Ascending aorta (tissue), 2 donors: ENCODE measurements at regions not wholly inside any gene's neighbourhood (a gene's known extent, or its start where the extent isn't known, plus 50 kb on each side); places are given as distances from the start of the nearest gene placed in this dataset.

Experiments used
- DNase-seq, 2 donors: peaks; one replicate each; pipeline ENCODE4 v3.0.0-alpha.2; 2019; ENCODE audit warnings: low spot score in 2 of 2
- H3K27ac ChIP-seq, 2 donors: fragments of 200-600 bp; sonication (generic); one replicate each; pipeline ENCODE4 v1.5.1; 2016 to 2017; ENCODE audit warnings: mild to moderate bottlenecking in 1 of 2
- H3K27me3 ChIP-seq: fragments of 200-600 bp; sonication (generic); one replicate; pipeline ENCODE4 v1.5.1; 2017
- H3K36me3 ChIP-seq, 2 donors: fragments of 200-600 bp; sonication (generic); one replicate each; pipeline ENCODE4 v1.5.1; 2016
- H3K4me1 ChIP-seq, 2 donors: fragments of 200-600 bp; sonication (generic); one replicate each; pipeline ENCODE4 v1.5.1; 2016 to 2017; ENCODE audit warnings: mild to moderate bottlenecking in 1 of 2
- H3K4me3 ChIP-seq, 2 donors: fragments of 200-600 bp; sonication (generic); one replicate each; pipeline ENCODE4 v1.5.1; 2016 to 2017; ENCODE audit warnings: mild to moderate bottlenecking in 1 of 2
- H3K9me3 ChIP-seq, 2 donors: fragments of 200-600 bp; sonication (generic); one replicate each; pipeline ENCODE4 v1.5.1; 2016
- intact Hi-C: fragments of 100-400 bp; cut with DNase I; formaldehyde crosslinking; loops from one replicate; pipeline ENCODE4 v1.15.1; 2023
- TF ChIP-seq, protein P1 (sequence below), 3 experiments: fragments of 200-600 bp in 2 of 3; fragments of 450-650 bp in 1 of 3; sonication (generic) in 2 of 3; IDR thresholded peaks; one replicate each; pipeline ENCODE4 v1.5.1; 2016 to 2019; ENCODE audit warnings: antibody characterized with exemption in 3 of 3, mild to moderate bottlenecking in 1 of 3, moderate library complexity in 1 of 3

DNA sequence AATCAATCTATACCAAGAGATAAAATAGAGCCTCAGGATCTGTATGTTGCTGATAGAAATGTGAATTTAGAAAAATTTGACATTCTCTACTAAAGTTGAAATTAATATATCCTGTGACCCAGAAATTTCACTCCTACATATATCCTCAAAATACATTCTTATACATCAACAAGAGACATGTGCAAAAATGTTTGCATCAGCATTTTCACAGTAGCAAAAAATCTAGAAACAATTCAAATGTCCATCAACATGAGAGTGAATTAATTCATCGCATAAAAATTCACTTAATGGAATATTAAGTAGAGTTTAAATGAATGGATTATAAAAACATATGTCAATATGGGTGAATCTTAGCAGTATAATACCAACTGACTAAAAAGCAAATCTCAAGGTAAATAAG lies 80.8 kb downstream of the GPR65 start:
- intact Hi-C loops: no loop called here
- Histone ChIP-seq H3K36me3 (no peaks in the 10 kb centered on the region), H3K27ac (no peak overlapping the region), H3K4me3 (no peak overlapping the region), H3K27me3 (no peaks in the 10 kb centered on the region), H3K9me3 (no peaks in the 10 kb centered on the region), H3K4me1 (no peaks in the 10 kb centered on the region)
- TF ChIP-seq, protein P1, sequence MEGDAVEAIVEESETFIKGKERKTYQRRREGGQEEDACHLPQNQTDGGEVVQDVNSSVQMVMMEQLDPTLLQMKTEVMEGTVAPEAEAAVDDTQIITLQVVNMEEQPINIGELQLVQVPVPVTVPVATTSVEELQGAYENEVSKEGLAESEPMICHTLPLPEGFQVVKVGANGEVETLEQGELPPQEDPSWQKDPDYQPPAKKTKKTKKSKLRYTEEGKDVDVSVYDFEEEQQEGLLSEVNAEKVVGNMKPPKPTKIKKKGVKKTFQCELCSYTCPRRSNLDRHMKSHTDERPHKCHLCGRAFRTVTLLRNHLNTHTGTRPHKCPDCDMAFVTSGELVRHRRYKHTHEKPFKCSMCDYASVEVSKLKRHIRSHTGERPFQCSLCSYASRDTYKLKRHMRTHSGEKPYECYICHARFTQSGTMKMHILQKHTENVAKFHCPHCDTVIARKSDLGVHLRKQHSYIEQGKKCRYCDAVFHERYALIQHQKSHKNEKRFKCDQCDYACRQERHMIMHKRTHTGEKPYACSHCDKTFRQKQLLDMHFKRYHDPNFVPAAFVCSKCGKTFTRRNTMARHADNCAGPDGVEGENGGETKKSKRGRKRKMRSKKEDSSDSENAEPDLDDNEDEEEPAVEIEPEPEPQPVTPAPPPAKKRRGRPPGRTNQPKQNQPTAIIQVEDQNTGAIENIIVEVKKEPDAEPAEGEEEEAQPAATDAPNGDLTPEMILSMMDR (IDR thresholded peaks at IDR 0.05): no peak
- no peak for DNase-seq

DNA sequence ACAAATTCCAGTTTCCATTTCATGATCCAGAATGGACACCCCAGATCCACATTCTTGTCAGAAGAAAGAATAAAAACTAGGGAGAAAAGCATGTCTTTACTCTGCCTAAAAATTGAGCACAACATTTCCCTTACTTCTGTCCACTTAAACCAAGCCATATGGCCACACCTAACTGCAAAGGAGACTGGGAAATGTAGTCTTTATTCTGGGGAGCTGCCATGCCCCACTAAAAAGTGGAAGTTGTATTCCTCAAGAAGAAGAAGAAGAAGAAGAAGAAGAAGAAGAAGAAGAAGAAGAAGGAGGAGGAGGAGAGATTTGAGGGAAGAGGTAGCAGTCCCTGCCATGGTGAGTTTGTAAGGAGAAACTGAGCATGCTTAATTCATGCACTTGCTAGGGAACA lies 84.5 kb downstream of the GPR65 start:
- no peaks in the 10 kb centered on the region for H3K36me3 ChIP-seq
- H3K4me3 ChIP-seq: no peak overlapping the region
- intact Hi-C loops: no loop called here
- no peaks in the 10 kb centered on the region for H3K27me3 ChIP-seq
- DNase-seq: no peak
- H3K9me3 ChIP-seq: no peaks in the 10 kb centered on the region
- H3K4me1 ChIP-seq: no peaks in the 10 kb centered on the region
- TF ChIP-seq, protein P1 (IDR thresholded peaks at IDR 0.05): no peak
- no peak overlapping the region for H3K27ac ChIP-seq

DNA sequence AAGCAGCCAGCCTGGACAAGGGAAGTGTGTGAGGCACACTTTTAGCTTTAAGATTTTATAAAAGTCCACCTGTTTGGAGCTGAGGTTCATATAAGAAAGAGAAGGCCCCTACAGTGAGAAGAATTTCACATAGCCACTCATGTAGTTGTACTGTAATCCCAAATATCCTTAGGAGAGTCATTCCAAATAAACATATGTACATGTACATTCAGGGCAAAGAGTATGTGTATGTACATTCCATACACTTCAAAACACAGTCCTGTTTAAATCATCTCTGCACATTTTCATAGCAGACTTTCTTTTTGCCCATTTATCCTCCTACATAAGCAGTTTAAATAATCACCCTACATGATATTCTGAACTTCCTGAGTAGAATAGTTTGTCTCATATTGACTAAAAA lies 87.6 kb downstream of the GPR65 start:
- no peak overlapping the region for H3K27ac ChIP-seq
- TF ChIP-seq, protein P1 (IDR thresholded peaks at IDR 0.05): no peak
- H3K4me1 ChIP-seq: no peaks in the 10 kb centered on the region
- no peaks in the 10 kb centered on the region for H3K27me3 ChIP-seq
- intact Hi-C loops: no loop called here
- H3K9me3 ChIP-seq: no peaks in the 10 kb centered on the region
- no peak overlapping the region for H3K4me3 ChIP-seq
- no peak for DNase-seq
- H3K36me3 ChIP-seq: no peaks in the 10 kb centered on the region

DNA sequence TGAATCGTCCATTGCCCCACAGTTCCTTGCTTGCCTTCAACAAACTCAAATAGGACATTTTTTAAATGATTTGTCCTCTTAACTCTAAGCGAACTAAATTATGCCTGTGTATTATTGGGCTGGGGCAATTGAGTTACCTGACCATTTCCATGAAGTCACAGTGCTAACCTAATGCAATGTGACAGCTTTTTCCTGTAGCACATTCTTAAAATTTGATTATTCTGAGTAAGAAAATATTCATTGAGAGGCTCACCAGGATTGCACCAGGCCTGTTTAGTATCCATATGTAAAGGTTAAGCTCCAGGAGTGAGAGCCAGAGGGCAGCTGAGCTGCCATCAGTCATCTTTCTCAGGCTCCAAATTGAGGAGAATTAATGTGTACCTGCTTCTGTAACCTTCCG lies 90.9 kb downstream of the GPR65 start:
- H3K36me3 ChIP-seq: no peaks in the 10 kb centered on the region
- intact Hi-C loops: no loop called here
- TF ChIP-seq, protein P1 (IDR thresholded peaks at IDR 0.05): no peak
- DNase-seq: no peak
- no peaks in the 10 kb centered on the region for H3K4me1 ChIP-seq
- no peaks in the 10 kb centered on the region for H3K9me3 ChIP-seq
- no peak overlapping the region for H3K27ac ChIP-seq
- no peaks in the 10 kb centered on the region for H3K27me3 ChIP-seq
- H3K4me3 ChIP-seq: no peak overlapping the region

DNA sequence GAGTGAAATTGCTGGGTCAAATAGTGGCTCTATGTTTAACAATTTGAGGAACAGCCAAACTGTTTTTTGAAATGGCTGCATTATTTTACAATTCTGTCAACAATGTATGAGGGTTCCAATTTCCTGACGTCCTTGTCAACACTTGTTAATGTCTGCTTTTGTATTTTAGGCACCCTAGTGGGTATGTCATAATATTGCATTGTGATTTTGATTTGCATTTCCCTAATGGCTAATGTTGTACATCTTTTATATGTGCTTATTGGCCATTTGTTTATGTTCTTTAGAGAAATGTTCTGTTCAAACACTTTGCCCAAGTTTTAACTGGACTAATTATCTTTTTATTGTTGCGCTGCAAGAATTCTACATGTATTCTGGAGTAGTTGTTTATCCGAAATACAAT lies 93.2 kb downstream of the GPR65 start:
- H3K27ac ChIP-seq: no peak overlapping the region
- H3K27me3 ChIP-seq: no peaks in the 10 kb centered on the region

DNA sequence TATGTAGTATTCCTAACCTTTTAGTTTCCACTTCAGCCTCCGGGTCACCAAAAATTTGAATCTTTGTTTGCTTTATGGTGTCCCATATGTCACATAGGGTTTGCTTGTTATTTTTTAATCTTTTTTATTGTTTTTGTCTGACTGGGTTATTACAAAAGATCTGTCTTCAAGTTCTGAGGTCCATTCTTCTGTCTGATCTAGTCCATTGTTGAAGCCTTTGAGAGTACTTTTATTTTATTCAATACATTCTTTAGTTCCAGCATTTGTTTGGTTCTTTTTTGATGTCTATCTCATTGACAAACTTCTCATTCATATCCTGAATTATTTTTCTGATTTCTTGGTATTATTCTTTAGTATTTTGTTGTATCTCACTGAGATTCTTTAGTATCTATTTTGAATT lies 99.8 kb downstream of the GPR65 start:
- Histone ChIP-seq H3K9me3 (peaks cover 0 to 3% of the 10 kb centered on the region in 2 donors), H3K27ac (no peak overlapping the region), H3K36me3 (no peaks in the 10 kb centered on the region), H3K4me3 (no peak overlapping the region), H3K27me3 (no peaks in the 10 kb centered on the region), H3K4me1 (no peaks in the 10 kb centered on the region)
- TF ChIP-seq, protein P1 (IDR thresholded peaks at IDR 0.05): no peak
- intact Hi-C loops: no loop called here
- DNase-seq: no peak

More for the DNA sequence above, 93.2 kb downstream of the GPR65 start:
- Histone ChIP-seq H3K36me3 (no peaks in the 10 kb centered on the region), H3K9me3 (no peaks in the 10 kb centered on the region), H3K4me3 (no peak overlapping the region), H3K4me1 (no peaks in the 10 kb centered on the region)
- TF ChIP-seq, protein P1 (IDR thresholded peaks at IDR 0.05): no peak
- DNase-seq: no peak
- intact Hi-C loops: no loop called here
